Right renal pelvis (tissue), 4 donors: ENCODE measurements at regions not wholly inside any gene's neighbourhood (a gene's known extent, or its start where the extent isn't known, plus 50 kb on each side); places are given as distances from the start of the nearest gene placed in this dataset.
A peak's percentile ranks its signal among the peaks of the same experiment; 100 is the strongest.

Experiments used
- DNase-seq, 4 donors: peaks; one replicate each; pipeline ENCODE4 v3.0.0-alpha.2; 2013; ENCODE audit warnings: low read depth in 4 of 4, low spot score in 3 of 4, missing footprints in 1 of 4

DNA sequence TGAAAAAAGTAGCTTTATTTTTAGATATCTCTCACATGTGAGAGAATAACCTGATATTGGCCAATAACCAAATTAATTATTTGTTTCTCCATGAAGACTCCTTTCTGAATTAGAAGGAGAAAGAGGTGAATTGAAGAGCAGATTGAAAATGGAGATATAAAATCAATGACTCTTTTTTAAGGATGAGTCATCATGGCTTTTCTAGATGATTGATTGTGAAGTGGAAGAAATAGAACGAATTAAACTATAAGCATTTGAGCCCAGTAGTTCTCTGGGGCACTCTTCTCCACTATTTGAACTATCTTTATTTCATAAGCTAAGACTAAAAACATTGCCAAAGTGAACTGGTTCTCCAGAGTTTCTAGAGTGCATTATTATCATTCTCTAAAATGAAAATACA is 137.2 kb upstream of the EDNRA start:
- no peak for DNase-seq

DNA sequence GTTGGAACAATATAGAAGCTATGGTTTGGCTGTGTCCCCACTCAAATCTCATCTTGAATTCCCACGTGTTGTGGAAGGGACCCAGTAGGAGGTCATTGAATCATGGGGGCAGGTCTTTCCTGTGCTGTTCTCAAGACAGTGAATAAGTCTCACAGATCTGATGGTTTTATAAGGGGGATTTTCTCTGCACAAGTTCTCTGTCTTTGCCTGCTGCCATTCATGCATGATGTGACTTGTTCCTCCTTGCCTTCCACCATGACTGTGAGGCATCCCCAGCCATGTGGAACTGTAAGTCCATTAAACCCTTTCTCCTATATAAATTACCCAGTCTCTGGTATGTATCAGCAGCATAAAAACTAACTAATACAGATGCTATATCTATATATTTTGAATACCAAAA is 135.2 kb upstream of the EDNRA start:
- no peak for DNase-seq

DNA sequence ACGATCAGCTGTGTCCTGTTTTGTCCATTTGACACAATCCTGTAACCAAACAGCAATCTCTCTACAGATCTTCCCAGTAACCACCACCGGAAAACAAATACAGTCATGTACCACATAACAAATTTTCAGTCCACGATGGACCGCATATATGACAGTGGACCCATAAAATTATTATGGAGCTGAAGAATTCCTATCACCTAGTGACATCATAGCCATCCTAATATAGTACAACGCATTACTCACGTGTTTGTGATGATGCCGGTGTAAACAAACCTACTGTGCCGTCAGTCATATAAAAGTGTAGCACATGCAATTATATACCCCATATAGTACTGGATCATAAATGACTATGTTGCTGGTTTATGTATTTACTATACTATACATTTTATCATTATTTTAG is 133.7 kb upstream of the EDNRA start:
- no peak for DNase-seq

DNA sequence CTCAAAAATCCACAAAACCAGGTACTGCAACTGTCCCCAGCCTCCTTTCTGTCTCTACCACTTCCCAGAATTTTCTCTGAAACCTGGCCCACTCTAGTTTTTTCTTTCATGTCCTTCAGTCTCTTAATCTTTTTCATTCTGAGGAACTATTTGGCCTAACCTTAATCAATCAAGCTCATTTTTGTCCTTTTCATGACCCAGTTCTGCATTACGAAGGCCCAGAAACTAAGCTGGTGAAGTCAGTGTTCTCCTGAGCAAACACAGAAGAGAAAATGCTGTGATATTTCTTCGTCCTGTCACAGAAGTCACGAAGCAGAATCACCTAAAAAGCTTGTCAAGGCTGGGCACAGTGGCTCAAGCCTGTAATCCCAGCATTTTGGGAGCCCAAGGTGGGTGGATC is 131.7 kb upstream of the EDNRA start:
- no peak for DNase-seq

DNA sequence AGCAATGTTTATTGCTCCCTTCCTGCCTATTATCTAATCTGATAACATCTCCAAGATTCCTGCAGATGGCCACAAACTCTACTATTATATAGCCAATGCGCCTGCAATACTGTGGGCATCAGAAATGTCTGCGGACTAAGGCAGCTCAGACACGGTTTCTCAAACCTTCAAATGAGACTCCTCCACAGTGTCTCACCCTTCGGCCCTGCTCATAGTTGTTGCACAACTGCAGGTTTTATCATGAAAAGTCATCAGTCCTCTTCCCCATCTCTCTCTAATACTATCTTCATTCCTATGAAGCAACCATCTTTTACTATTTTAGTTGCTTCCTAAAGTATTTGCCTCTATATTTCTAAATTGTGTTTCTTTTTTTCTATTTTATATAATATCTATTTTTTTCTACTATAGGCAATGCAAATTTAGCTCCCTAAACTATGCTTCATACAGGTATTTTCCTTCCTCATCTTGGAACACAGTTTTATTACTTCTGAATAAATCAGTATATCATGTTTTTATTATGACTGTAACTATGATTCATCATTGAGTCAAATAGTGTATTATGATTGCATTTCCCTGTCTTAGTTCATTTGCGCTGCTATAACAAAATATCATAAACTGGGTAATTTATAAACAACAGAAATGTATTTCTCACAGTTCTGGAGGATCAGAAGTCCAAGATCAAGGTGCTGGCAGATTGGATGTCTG is 129.7 kb upstream of the EDNRA start:
- no peak for DNase-seq

DNA sequence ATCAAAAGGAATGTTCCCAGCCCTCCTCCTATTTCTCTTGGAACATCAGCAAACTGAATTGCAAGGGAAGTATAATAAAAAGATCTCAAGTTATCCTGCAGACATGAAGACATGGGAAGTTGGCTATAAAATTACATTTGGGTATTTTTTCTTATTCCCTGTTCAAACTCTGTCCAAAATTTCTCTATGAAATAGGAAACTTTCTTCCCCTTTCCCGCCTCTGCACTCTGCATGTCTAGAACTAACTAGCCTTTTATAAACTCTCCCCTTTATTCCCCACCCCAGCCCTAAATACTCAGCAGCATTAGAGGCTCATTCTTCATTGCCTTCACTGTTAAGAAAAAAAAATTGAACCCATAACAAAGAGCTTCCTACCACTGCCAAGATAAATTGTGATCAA is 126.7 kb upstream of the EDNRA start:
- no peak for DNase-seq

DNA sequence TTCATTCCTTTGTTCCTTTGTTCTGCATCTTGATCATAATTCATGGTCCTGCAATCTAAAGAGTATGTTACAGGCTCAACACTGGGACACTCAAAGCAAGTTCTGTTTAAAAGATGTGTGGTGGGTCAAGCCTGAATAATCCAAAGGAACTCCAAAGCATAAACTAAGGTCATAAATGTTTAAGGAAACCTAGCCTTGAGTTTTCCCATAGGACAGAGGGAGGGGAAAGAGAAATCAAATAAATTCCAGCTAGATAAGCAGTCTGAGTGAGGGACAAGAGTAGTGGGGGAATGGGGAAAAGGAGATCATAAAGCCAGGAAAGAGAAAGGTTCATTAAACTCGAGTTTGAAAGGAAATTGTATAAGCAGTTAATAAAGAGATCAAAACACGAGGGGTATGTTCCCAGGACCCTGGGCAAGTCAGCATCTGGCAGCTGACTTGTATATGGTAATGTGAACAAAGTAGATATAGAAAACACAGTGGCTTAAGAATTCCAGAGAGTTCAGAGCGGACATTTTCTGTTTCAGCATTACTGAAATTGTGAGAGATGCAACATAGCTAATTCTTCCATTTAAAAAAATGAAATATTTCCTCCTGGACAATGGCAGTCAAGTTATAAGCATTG is 125.8 kb upstream of the EDNRA start:
- peak in 2 of 4 donors; percentile 53 to 75 for DNase-seq

DNA sequence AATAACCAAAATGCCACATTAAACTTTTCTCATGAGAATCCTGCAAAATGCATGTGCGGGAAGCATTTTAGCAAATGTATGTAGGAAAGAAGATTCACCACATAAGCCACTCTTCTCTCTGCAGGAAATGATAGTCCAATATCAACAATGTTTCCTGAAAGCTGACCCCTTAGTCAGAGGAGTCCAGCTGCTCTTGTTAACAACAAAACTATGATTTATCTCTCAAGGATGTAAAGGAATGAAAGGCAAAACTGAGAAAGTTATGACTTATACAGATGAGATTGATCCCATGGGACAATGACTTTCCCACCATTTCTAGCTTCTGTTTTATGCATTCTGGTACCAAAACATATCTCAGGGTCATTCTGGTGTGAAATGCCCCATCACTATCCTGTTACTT is 125.0 kb upstream of the EDNRA start:
- DNase-seq, result no peak

DNA sequence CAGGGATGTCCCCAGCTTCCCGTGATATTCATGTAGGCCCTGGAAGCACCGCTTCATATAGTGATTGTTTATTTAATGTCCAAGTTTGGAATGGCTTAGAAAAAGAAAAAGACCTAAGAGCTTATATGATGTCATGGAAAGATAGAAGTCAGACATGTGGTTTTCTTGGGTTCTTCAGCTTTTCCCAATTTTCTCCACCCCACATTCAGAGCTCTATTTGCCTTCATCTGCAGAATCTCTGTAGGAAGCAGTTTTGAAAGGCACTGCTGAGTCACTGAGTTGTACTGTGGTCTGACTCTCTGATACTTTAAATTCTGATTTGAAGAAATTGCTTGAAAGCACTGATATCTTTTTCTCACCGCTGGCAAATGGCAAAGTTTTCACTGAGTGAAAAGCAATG is 120.6 kb upstream of the EDNRA start:
- no peak for DNase-seq

DNA sequence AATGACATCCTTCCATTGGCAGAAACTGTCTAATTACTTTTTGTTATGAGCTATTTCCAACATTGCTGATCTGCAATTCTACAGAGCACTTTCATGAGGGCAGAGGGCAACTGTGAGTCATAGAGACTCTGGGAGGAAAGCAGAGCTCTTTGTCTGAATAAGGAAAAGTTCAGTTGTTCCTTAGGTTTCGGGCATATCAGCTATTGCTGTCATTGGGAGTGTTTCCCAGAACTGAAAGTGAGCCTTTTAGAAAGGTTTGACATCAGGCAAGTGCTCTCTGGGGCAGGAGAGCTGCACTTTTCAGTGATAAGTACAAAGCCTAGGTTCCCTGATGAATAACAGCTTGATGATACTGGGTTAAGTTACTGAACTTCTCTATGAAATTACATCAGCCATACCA is 119.2 kb upstream of the EDNRA start:
- DNase-seq, result no peak

DNA sequence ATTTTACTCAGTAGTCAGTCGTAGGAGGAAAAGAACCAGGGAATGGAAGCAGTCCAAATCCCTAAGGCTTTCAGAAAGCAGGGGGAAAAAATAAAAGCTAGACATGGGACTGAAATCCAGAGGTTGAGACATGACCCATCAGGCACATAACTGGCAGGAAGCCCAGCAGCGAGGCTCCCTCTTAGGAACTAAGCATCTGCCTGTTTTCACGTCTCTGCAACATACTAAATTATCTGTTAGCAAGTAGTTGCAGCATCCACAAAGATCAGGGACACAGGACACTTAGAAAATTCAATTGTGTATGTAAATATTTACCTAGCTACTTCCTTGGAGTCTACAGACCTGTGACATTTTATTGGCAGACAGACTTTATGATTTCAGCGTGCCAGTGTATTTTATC is 118.0 kb upstream of the EDNRA start:
- DNase-seq, result peak in 3 of 4 donors; percentile 39 to 57 (median 56)

DNA sequence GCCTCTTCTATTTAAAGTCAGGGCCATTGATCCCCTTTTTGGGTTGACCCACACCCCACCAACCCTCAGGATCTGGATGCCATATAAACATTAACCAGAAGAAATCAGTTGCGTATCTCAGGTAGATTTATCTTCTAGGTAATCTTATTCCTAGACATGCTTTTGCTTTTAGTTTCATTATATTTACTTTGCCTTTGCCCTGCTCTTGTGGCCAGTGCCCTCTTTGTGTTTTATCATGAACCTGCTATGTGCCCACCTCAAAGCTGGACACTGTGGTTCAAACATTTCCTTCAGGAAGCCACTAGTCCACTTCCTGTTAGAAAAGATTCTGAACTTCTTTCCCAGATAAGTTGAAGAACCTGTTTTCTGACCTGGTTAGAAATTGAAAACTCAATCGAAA is 117.4 kb upstream of the EDNRA start:
- no peak for DNase-seq

DNA sequence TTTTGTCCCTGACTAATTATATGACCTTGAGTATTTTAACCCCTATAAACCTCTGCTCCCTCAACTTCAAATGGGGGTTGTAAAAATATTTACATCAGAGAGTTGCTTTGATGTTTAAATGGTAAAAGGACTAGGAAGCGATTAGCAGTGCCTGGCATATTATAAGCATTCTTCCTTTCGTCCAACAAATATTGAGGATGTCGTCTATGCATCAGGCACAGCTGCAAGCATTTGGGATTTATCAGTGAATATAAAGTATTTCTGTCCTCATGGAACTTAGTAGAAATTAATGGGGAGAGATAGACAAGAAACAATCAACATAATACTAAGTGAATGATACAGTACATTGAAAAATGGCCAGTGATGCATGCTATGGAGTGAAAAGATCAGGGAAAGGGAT is 115.5 kb upstream of the EDNRA start:
- no peak for DNase-seq

DNA sequence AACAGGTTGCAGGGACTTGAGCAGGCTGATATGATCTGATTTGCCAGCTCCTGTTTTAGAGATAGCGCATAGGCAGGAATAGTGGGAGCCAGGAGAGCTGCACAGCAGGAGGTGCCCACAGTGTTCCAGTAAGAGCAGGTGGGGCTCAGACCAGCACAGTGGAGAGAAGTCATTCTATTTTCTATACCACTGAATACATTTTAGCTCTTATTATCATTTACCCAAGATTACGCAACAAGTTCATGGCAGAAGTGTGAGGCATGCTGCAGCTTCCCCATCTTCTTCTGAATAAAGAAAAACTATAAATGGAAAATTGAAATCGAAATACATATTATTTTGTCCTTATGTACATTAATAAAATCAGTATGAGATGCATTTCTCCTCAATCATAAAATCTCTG is 114.7 kb upstream of the EDNRA start:
- no peak for DNase-seq

DNA sequence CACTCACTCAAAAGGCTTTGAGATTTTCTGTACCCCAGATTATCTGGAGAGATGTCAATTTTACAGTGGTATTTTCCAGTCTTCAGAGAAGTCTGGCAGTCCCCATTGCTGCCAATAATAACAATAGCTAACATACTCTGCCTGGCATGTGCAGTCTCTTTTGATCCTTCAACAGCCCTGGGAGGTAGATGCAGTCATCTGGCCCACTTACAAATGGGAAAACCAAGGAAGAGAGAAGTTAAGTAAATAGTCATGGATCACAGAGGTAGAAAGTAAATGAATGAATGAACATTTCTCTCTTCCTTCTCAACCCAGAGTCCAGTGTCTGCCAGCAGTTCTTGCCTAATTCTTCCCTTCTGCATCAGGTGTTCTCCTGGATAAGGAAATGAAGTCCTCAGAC is 113.0 kb upstream of the EDNRA start:
- no peak for DNase-seq

DNA sequence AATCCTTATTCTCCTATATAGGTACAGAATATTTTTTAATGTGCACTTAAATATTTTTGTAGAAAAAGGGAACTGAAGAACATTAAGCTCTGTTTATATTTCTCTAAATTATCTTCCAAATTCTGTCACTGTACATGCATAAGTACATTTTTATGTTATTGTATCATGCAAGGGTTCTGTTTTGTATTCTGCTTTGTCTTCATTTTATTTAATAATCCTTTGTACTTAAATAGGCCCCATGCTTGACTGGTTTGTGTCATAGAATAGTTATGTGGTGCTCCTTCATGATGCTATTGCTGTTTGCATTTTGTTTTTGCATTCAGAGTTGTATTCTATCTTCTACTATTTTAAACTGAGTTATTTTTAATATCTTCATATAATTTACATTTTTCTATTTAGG is 111.9 kb upstream of the EDNRA start:
- no peak for DNase-seq

DNA sequence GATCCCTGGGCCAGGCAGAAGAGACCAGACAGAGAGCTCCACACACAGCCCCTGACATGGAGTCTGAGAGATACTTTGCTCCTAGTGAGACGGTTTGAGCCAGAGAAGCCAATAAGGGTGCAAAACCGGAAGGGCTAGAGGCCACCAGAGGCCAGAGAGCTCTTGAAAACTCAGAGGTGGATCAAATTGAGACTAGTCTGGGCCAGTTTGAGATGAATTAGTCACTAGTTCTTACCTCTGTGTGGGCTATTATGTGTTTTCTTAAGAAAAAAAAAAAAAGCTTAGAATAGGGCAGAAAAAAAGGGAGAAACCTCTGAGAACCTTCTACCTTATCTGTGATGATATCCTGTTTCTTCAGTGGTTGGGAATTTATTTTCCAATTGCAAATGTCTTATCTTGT is 110.4 kb upstream of the EDNRA start:
- DNase-seq, result no peak

DNA sequence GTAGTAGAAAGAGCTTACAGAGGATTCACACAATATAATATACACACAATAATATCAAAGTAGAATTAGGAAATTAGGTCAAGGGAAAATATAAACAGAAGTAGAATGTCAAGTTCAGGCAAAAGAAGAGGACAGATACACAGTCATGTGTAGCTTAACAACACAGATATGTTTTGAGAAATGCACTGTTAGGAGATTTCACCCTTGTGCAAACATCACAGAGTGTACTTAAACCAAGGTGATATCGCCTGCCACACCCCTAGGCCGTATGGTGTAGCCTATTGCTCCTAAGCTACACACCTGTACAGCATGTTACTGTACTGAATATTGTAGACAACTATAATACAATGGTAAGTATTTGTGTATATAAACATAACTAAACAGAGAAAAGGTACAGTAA is 110.0 kb upstream of the EDNRA start:
- no peak for DNase-seq

DNA sequence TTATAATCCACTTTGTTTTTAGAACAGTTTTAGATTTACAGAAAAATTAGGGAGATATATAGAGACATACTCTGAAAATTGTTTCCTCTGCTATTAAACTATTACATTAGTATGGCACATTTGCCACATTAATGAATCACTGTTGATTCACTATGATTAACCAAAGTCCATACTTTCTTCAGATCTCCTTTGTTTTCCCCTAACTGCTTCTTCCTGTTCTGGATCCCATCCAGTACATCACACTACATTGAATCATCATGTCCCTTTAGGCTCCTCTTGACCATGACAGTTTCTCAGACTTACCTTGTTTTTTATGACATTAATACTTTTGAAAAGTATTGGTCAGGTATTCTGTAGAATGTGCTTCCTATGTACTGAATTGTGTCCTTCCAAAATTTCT is 109.2 kb upstream of the EDNRA start:
- DNase-seq, result no peak

DNA sequence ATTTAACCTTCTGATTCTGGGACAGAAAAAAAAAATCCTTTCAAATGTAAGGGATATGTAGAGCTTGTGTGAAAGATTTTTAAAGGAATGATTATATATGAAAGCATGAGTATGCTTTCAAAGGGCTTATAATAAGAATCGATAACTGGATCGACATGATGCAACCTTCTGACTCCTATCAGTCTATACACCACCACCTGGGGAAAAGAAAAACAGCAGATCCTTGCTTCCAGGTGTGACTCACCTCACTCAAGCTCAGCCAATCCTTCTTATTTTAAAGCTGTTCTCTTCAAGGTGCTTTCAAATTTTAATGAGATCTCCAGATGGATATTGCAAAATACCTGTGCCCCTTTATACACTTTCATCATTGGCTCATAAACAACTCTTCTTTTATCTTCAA is 102.1 kb upstream of the EDNRA start:
- DNase-seq, result no peak

DNA sequence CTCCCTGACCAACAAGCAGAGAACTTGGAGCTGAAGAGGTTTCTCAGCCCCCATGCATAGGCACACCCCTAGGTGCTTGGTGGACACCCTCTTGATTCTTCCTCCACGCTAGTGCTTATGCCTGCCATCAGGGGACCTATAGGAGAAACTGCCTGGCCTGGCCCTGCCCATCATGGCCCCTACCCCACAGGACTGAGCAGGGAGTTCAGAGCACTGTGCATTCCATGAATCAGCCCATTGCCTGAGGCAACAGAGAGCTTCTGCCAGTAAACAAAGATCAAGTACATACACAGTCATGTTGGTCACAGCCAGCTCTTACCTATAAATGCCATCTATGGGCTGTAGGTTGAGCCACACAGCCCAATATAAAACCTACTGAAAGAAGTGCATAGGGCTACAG is 99.1 kb upstream of the EDNRA start:
- DNase-seq, result no peak

DNA sequence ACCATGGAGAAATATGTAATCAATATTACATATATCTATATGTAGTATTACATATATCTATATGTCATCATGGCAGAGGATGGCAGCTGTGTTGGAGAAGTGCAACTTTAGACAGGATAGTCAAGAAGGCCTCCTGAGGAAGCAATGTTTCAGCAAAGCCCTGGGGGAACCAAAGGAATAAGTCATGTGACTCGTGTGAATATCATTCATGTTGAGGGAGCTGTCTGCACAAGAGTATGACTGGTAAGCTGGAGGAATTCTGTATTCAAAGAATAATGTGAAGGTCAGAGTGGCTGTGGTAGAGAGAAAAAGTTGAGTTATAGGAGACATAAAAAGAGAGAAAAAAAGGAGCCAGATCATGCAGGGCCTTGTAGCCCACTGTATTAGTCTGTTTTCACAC is 92.9 kb upstream of the EDNRA start:
- no peak for DNase-seq

DNA sequence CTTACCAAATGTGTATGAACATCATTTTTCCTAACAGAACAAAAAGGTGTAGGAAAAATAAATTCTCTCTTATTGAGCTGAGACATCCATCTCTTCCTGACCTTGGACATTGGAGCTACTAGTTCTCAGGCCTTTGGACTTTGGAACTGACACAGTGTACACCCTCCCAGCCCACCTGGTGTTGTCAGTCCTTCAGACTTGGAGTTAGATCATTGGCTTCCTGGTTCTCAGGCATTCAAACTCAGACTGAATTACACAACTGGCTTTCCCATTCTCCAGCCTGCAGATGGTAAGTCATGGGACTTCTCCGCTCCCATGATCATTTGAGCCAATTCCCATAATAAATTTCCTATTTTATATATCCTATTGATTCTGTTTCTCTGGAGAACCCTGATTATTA is 84.8 kb upstream of the EDNRA start:
- DNase-seq, result no peak
